ENCODE measurements at regions not wholly inside any gene's neighbourhood (a gene's known extent, or its start where the extent isn't known, plus 50 kb on each side); places are given as distances from the start of the nearest gene placed in this dataset.
"Not testable (repeated sequence)": the region's sequence is repeated elsewhere in the genome, so short reads cannot be mapped to it uniquely, and the experiment has no call there.

GRCh38 chr6:155538708-155539390 is 83.2 kb upstream of the NOX3 start:
- DNase-seq (no peak), ATAC-seq (no peak)
- H3K36me3 ChIP-seq (ENCODE audit: low read depth): no peaks in the 10 kb centered on the region
- H3K4me1 ChIP-seq (ENCODE audit: low read depth): no peaks in the 10 kb centered on the region
- intact Hi-C loops (cut with DNase I, micrococcal nuclease): no loop called here
- no peak for TF ChIP-seq CTCF (IDR thresholded peaks at IDR 0.05)
- H3K4me3 ChIP-seq: no peak overlapping the region
- peaks cover 1% of the 10 kb centered on the region for H3K9me3 ChIP-seq

- TF ChIP-seq CTCF (IDR thresholded peaks at IDR 0.05): no peak
- intact Hi-C loops (cut with DNase I, micrococcal nuclease): no loop called here
- ATAC-seq: no peak
Observed at GRCh38 chr6:155534678-155535077, 79.0 kb upstream of the NOX3 start.

GRCh38 chr6:155530219-155530834 is 74.7 kb upstream of the NOX3 start:
- peak in 1 of 3 donors; percentile 18 for DNase-seq
- no peak for ATAC-seq
- Histone ChIP-seq H3K9me3 (peaks cover 8% of the 10 kb centered on the region), H3K4me1 (ENCODE audit: low read depth) (no peaks in the 10 kb centered on the region), H3K4me3 (no peak overlapping the region), H3K36me3 (ENCODE audit: low read depth) (no peaks in the 10 kb centered on the region)
- intact Hi-C loops (cut with DNase I, micrococcal nuclease): no loop called here
- no peak for TF ChIP-seq CTCF (IDR thresholded peaks at IDR 0.05)

More at GRCh38 chr6:155534678-155535077, 79.0 kb upstream of the NOX3 start:
- H3K4me1 ChIP-seq (ENCODE audit: low read depth): no peaks in the 10 kb centered on the region
- DNase-seq: no peak
- H3K36me3 ChIP-seq (ENCODE audit: low read depth): no peaks in the 10 kb centered on the region
- H3K9me3 ChIP-seq: peaks cover 8% of the 10 kb centered on the region
- H3K4me3 ChIP-seq: no peak overlapping the region

- intact Hi-C loops (cut with DNase I, micrococcal nuclease): loop anchor here in 1 of 2 donors (10.0 kb wide), 1 partner anchor 205 kb away; no protein-coding TSS in a partner anchor
Observed at GRCh38 chr6:155529814-155530213, 74.2 kb upstream of the NOX3 start.

GRCh38 chr6:155528982-155529453 is 73.4 kb upstream of the NOX3 start:
- Histone ChIP-seq H3K9me3 (peaks cover 8% of the 10 kb centered on the region), H3K36me3 (ENCODE audit: low read depth) (no peaks in the 10 kb centered on the region), H3K4me3 (no peak overlapping the region), H3K4me1 (ENCODE audit: low read depth) (no peaks in the 10 kb centered on the region)
- peak; percentile 38 for ATAC-seq
- no peak for TF ChIP-seq CTCF (IDR thresholded peaks at IDR 0.05)
- intact Hi-C loops (cut with DNase I, micrococcal nuclease): loop anchor here in 1 of 2 donors (10.0 kb wide), 1 partner anchor 204 kb away; no protein-coding TSS in a partner anchor
- no peak for DNase-seq

More at GRCh38 chr6:155529814-155530213, 74.2 kb upstream of the NOX3 start:
- not testable (repeated sequence) for H3K9me3 ChIP-seq; DNase-seq; H3K4me1 ChIP-seq (ENCODE audit: low read depth); H3K4me3 ChIP-seq; H3K36me3 ChIP-seq (ENCODE audit: low read depth); ATAC-seq

GRCh38 chr6:155528335-155528734 is 72.7 kb upstream of the NOX3 start:
- intact Hi-C loops (cut with DNase I, micrococcal nuclease): loop anchor here in 1 of 2 donors (10.0 kb wide), 1 partner anchor 204 kb away; no protein-coding TSS in a partner anchor
- H3K4me1 ChIP-seq (ENCODE audit: low read depth): no peaks in the 10 kb centered on the region
- no peak for ATAC-seq
- no peaks in the 10 kb centered on the region for H3K36me3 ChIP-seq (ENCODE audit: low read depth)
- H3K9me3 ChIP-seq: peaks cover 1% of the 10 kb centered on the region
- no peak for DNase-seq
- TF ChIP-seq CTCF (IDR thresholded peaks at IDR 0.05): no peak
- no peak overlapping the region for H3K4me3 ChIP-seq

All from mucosa of descending colon (tissue), 3 donors.